ENCODE measurements at regions not wholly inside any gene's neighbourhood (a gene's known extent, or its start where the extent isn't known, plus 50 kb on each side); places are given as distances from the start of the nearest gene placed in this dataset.

DNA sequence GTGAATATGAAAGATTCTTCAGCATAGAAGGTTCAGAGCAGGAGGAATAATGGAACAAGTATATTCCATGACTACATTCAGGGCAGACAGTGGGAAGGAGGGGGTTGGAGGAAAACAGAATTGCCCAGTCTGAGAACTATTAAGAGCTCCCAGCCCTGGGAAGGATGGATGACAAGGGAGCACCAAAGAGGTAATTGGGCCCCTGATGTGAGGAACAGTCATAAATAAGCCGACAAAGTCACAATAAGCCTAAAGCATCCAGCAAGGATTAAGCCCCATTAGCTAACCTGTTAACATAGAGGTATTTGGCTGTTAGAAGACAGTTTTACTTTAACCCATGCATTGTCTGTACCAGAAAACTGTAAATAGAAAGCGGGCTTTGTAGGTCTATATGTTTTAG, 348.7 kb upstream of the SEMA6A start:
- H2AK5ac ChIP-seq (ENCODE audit: low read depth, low read length): no peak overlapping the region
- no peak overlapping the region for H2BK5ac ChIP-seq (ENCODE audit: low read length)
- no peaks in the 10 kb centered on the region for H3K79me1 ChIP-seq (ENCODE audit: low read depth, low read length)
- peak overlapping the region; percentile 33 for H3K27ac ChIP-seq (replicated peaks; ENCODE audit: low read length)
- no peaks in the 10 kb centered on the region for H3K36me3 ChIP-seq (replicated peaks in 1 of 2; ENCODE audit: control insufficient read depth in 2 of 2, insufficient read depth in 2 of 2, low read length in 2 of 2)
- no peak overlapping the region for H3K23ac ChIP-seq (ENCODE audit: low read depth, low read length, poor library complexity)
- DNase-seq (ENCODE audit: low spot score): peak; percentile 40
- no peak overlapping the region for H4K8ac ChIP-seq (ENCODE audit: low read depth, low read length)
- H3K4me2 ChIP-seq (ENCODE audit: insufficient read depth, low read length, poor library complexity, severe bottlenecking): no peak overlapping the region
- no CpG with 5 or more reads among the region's 2 CpGs for WGBS, 2 donors (ENCODE audit: extremely low coverage in 2 of 2, insufficient read length in 2 of 2, insufficient replicate concordance in 1 of 2)
- H2BK15ac ChIP-seq (ENCODE audit: low read length): no peak overlapping the region
- H3K4ac ChIP-seq (ENCODE audit: low read length): no peak overlapping the region
- no peak overlapping the region for H3K4me3 ChIP-seq (ENCODE audit: low read length in 2 of 2)
- H3K9ac ChIP-seq (ENCODE audit: low read depth, low read length, poor library complexity): no peak overlapping the region
- H3K9me3 ChIP-seq (replicated peaks in 1 of 2; ENCODE audit: control insufficient read depth in 2 of 2, insufficient read depth in 1 of 2, low read depth in 1 of 2, low read length in 2 of 2): no peaks in the 10 kb centered on the region
- no peak overlapping the region for H2BK120ac ChIP-seq (ENCODE audit: low read depth, low read length)
- no peak overlapping the region for H3K14ac ChIP-seq (ENCODE audit: low read length)
- no peak overlapping the region for H2AFZ ChIP-seq (ENCODE audit: low read length)
- H2BK12ac ChIP-seq (ENCODE audit: low read length): no peak overlapping the region
- peaks cover 0 to 6% (median 0%) of the 10 kb centered on the region in 3 experiments for H3K27me3 ChIP-seq (ENCODE audit: control insufficient read depth in 3 of 3, insufficient read depth in 3 of 3, low read depth in 1 of 3, low read length in 3 of 3)
- H4K91ac ChIP-seq (ENCODE audit: low read depth, low read length, poor library complexity): no peak overlapping the region
- no peak overlapping the region for H3K18ac ChIP-seq (ENCODE audit: low read length)
- H3K4me1 ChIP-seq (ENCODE audit: control insufficient read depth in 2 of 2, insufficient read depth in 1 of 2, low read depth in 1 of 2, low read length in 2 of 2): peaks cover 0 to 7% of the 10 kb centered on the region in 2 donors

DNA sequence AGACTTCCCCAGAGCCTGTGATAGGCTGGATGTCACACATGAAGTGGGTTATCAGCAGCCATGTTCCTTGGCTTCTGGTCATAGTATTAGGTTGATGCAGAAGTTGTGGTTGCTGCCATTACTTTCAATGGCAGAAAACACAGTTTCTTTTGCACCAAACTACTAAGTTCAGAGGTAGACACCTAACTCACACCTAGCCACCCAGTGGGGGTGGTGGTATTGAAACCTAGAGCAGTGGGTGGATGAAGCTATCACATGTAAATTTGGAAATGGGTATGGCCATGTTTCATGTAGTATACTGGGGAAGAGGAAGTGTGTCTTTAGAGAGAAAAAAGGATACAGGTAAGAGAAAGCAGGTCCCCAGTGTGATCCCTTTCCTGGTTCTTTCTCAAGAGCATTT, 347.9 kb upstream of the SEMA6A start:
- no peak overlapping the region for H3K9ac ChIP-seq (ENCODE audit: low read depth, low read length, poor library complexity)
- H2BK15ac ChIP-seq (ENCODE audit: low read length): no peak overlapping the region
- no peaks in the 10 kb centered on the region for H3K79me1 ChIP-seq (ENCODE audit: low read depth, low read length)
- H2AK5ac ChIP-seq (ENCODE audit: low read depth, low read length): no peak overlapping the region
- H3K14ac ChIP-seq (ENCODE audit: low read length): no peak overlapping the region
- no peak overlapping the region for H3K23ac ChIP-seq (ENCODE audit: low read depth, low read length, poor library complexity)
- H3K9me3 ChIP-seq (replicated peaks in 1 of 2; ENCODE audit: control insufficient read depth in 2 of 2, insufficient read depth in 1 of 2, low read depth in 1 of 2, low read length in 2 of 2): no peaks in the 10 kb centered on the region
- no peak for DNase-seq (ENCODE audit: low spot score)
- H3K27ac ChIP-seq (replicated peaks; ENCODE audit: low read length): no peak overlapping the region
- H3K4ac ChIP-seq (ENCODE audit: low read length): no peak overlapping the region
- no peak overlapping the region for H3K4me3 ChIP-seq (ENCODE audit: low read length in 2 of 2)
- H3K4me1 ChIP-seq (ENCODE audit: control insufficient read depth in 2 of 2, insufficient read depth in 1 of 2, low read depth in 1 of 2, low read length in 2 of 2): peaks cover 0 to 7% of the 10 kb centered on the region in 2 donors
- no peak overlapping the region for H2AFZ ChIP-seq (ENCODE audit: low read length)
- H3K27me3 ChIP-seq (ENCODE audit: control insufficient read depth in 3 of 3, insufficient read depth in 3 of 3, low read depth in 1 of 3, low read length in 3 of 3): peaks cover 0 to 6% (median 0%) of the 10 kb centered on the region in 3 experiments
- H2BK12ac ChIP-seq (ENCODE audit: low read length): no peak overlapping the region
- H2BK5ac ChIP-seq (ENCODE audit: low read length): no peak overlapping the region
- no peak overlapping the region for H2BK120ac ChIP-seq (ENCODE audit: low read depth, low read length)
- no peak overlapping the region for H3K4me2 ChIP-seq (ENCODE audit: insufficient read depth, low read length, poor library complexity, severe bottlenecking)
- no peak overlapping the region for H3K18ac ChIP-seq (ENCODE audit: low read length)
- no peak overlapping the region for H4K91ac ChIP-seq (ENCODE audit: low read depth, low read length, poor library complexity)
- no peaks in the 10 kb centered on the region for H3K36me3 ChIP-seq (replicated peaks in 1 of 2; ENCODE audit: control insufficient read depth in 2 of 2, insufficient read depth in 2 of 2, low read length in 2 of 2)
- H4K8ac ChIP-seq (ENCODE audit: low read depth, low read length): no peak overlapping the region

DNA sequence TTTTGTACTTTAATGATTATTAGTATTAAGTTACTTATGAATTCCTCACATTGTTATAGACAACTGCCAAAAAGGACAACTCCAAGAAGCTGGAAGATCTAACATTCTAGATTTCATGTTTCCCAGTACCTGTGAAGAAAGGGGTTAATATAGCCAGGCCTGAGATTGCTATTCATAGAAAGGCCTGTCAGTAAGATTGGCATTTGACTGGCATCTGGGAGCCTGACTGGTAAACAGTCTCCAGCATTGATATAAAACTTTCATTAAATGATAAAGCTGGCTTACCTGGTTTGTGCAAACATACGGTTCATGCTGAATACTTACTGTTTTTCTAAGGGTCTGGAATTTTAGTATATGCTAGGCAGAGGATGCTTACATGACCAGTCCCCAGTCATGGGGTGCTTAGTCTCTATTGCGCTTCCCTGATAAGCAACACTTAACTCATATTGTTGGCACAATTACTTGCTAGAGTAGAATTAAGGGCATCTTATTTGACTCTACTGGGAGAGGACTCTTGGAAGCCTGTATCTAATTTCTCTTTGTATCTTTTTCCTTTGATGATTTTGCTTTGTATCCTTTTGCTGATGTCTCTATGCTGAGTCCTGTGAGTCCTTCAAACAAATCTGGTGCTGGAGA, 340.4 kb upstream of the SEMA6A start:
- no peak overlapping the region for H3K4ac ChIP-seq (ENCODE audit: low read length)
- H3K4me1 ChIP-seq (ENCODE audit: control insufficient read depth in 2 of 2, insufficient read depth in 1 of 2, low read depth in 1 of 2, low read length in 2 of 2): no peaks in the 10 kb centered on the region
- no peak overlapping the region for H2AFZ ChIP-seq (ENCODE audit: low read length)
- H3K9me3 ChIP-seq (replicated peaks in 1 of 2; ENCODE audit: control insufficient read depth in 2 of 2, insufficient read depth in 1 of 2, low read depth in 1 of 2, low read length in 2 of 2): no peaks in the 10 kb centered on the region
- no peaks in the 10 kb centered on the region for H3K36me3 ChIP-seq (replicated peaks in 1 of 2; ENCODE audit: control insufficient read depth in 2 of 2, insufficient read depth in 2 of 2, low read length in 2 of 2)
- no peaks in the 10 kb centered on the region for H3K79me1 ChIP-seq (ENCODE audit: low read depth, low read length)
- H2BK15ac ChIP-seq (ENCODE audit: low read length): no peak overlapping the region
- no peak overlapping the region for H3K4me3 ChIP-seq (ENCODE audit: low read length in 2 of 2)
- H3K27ac ChIP-seq (replicated peaks; ENCODE audit: low read length): no peak overlapping the region
- no CpG with 5 or more reads among the region's 2 CpGs for WGBS, 2 donors (ENCODE audit: extremely low coverage in 2 of 2, insufficient read length in 2 of 2, insufficient replicate concordance in 1 of 2)
- H3K27me3 ChIP-seq (ENCODE audit: control insufficient read depth in 3 of 3, insufficient read depth in 3 of 3, low read depth in 1 of 3, low read length in 3 of 3): no peaks in the 10 kb centered on the region
- H3K18ac ChIP-seq (ENCODE audit: low read length): no peak overlapping the region
- no peak overlapping the region for H2BK120ac ChIP-seq (ENCODE audit: low read depth, low read length)
- H2AK5ac ChIP-seq (ENCODE audit: low read depth, low read length): no peak overlapping the region
- no peak overlapping the region for H4K8ac ChIP-seq (ENCODE audit: low read depth, low read length)
- H3K9ac ChIP-seq (ENCODE audit: low read depth, low read length, poor library complexity): no peak overlapping the region
- H3K23ac ChIP-seq (ENCODE audit: low read depth, low read length, poor library complexity): no peak overlapping the region
- no peak overlapping the region for H4K91ac ChIP-seq (ENCODE audit: low read depth, low read length, poor library complexity)
- H3K4me2 ChIP-seq (ENCODE audit: insufficient read depth, low read length, poor library complexity, severe bottlenecking): no peak overlapping the region
- DNase-seq (ENCODE audit: low spot score): no peak
- H3K14ac ChIP-seq (ENCODE audit: low read length): no peak overlapping the region
- no peak overlapping the region for H2BK5ac ChIP-seq (ENCODE audit: low read length)
- H2BK12ac ChIP-seq (ENCODE audit: low read length): no peak overlapping the region

DNA sequence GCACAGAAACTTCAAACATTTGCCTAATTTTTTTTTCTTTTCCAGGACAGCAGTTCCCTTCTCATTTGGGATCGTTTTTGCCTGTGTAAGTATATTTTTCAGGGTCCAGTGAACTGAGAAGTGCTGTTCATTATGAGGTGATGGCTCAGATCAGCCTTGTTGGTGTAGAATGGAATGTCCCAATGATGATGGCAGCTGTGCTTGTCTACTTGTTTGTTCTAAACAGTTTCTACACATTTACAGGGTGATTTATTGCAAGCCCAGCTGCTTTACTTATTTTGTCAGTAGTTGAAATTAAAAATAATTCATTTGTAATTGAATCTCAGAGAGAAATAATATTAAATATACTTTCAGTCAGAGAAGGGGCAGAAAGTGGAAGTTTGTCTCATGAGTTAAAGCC, 337.6 kb upstream of the SEMA6A start:
- H2AFZ ChIP-seq (ENCODE audit: low read length): no peak overlapping the region
- no peak overlapping the region for H3K23ac ChIP-seq (ENCODE audit: low read depth, low read length, poor library complexity)
- WGBS, 2 donors (ENCODE audit: extremely low coverage in 2 of 2, insufficient read length in 2 of 2, insufficient replicate concordance in 1 of 2): no CpG with 5 or more reads among the region's 1 CpG
- no peak overlapping the region for H3K9ac ChIP-seq (ENCODE audit: low read depth, low read length, poor library complexity)
- no peak overlapping the region for H4K91ac ChIP-seq (ENCODE audit: low read depth, low read length, poor library complexity)
- no peak overlapping the region for H2BK12ac ChIP-seq (ENCODE audit: low read length)
- no peak overlapping the region for H4K8ac ChIP-seq (ENCODE audit: low read depth, low read length)
- no peak overlapping the region for H2BK5ac ChIP-seq (ENCODE audit: low read length)
- no peak overlapping the region for H2AK5ac ChIP-seq (ENCODE audit: low read depth, low read length)
- H3K18ac ChIP-seq (ENCODE audit: low read length): no peak overlapping the region
- H2BK15ac ChIP-seq (ENCODE audit: low read length): no peak overlapping the region
- H2BK120ac ChIP-seq (ENCODE audit: low read depth, low read length): no peak overlapping the region
- no peaks in the 10 kb centered on the region for H3K4me1 ChIP-seq (ENCODE audit: control insufficient read depth in 2 of 2, insufficient read depth in 1 of 2, low read depth in 1 of 2, low read length in 2 of 2)
- no peaks in the 10 kb centered on the region for H3K79me1 ChIP-seq (ENCODE audit: low read depth, low read length)
- H3K36me3 ChIP-seq (replicated peaks in 1 of 2; ENCODE audit: control insufficient read depth in 2 of 2, insufficient read depth in 2 of 2, low read length in 2 of 2): no peaks in the 10 kb centered on the region
- H3K4ac ChIP-seq (ENCODE audit: low read length): no peak overlapping the region
- H3K4me3 ChIP-seq (ENCODE audit: low read length in 2 of 2): no peak overlapping the region
- no peak overlapping the region for H3K27ac ChIP-seq (replicated peaks; ENCODE audit: low read length)
- H3K27me3 ChIP-seq (ENCODE audit: control insufficient read depth in 3 of 3, insufficient read depth in 3 of 3, low read depth in 1 of 3, low read length in 3 of 3): no peaks in the 10 kb centered on the region
- no peak for DNase-seq (ENCODE audit: low spot score)
- H3K4me2 ChIP-seq (ENCODE audit: insufficient read depth, low read length, poor library complexity, severe bottlenecking): no peak overlapping the region
- H3K14ac ChIP-seq (ENCODE audit: low read length): no peak overlapping the region
- H3K9me3 ChIP-seq (replicated peaks in 1 of 2; ENCODE audit: control insufficient read depth in 2 of 2, insufficient read depth in 1 of 2, low read depth in 1 of 2, low read length in 2 of 2): no peaks in the 10 kb centered on the region

Data from neuronal stem cell (in vitro differentiated cells).